H1 (cell line): ENCODE measurements at regions not wholly inside any gene's neighbourhood (a gene's known extent, or its start where the extent isn't known, plus 50 kb on each side); places are given as distances from the start of the nearest gene placed in this dataset.

ENCODE experiments used
- CTCF ChIA-PET: fragments of 300-600 bp; sonication (Branson Sonifier 250); formaldehyde crosslinking; loops from one replicate; lab custom pipeline; 2021; ENCODE audit not compliant: partially characterized antibody; lab: Charles Lee
- POLR2A ChIA-PET: fragments of 300-600 bp; sonication (Branson Sonifier 250); formaldehyde crosslinking; loops from one replicate; lab custom pipeline; 2021; ENCODE audit warnings: inconsistent platforms; ENCODE audit not compliant: partially characterized antibody; lab: Charles Lee
- DNase-seq, 2 experiments: peaks; one replicate each; pipeline versions ENCODE4 v3.0.0 to v3.0.0-alpha.2; 2010 to 2022; ENCODE audit warnings: low spot score in 2 of 2, low read depth in 1 of 2, mixed read lengths in 1 of 2
- FAIRE-seq: peaks from 2 replicates; lab custom pipeline; 2011; peaks lifted over from hg19 to GRCh38; lab: Jason Lieb, UNC
- H2AFZ ChIP-seq: 2 replicates; pipeline ENCODE4 v1.8.1; 2012; ENCODE audit warnings: low read length, inconsistent platforms
- H2AK5ac ChIP-seq: 2 replicates; pipeline ENCODE4 v1.6.1; 2013; ENCODE audit warnings: low read depth, low read length
- H2BK120ac ChIP-seq: replicated peaks from 2 replicates; pipeline ENCODE3; 2013; ENCODE audit warnings: low read depth, low read length, inconsistent platforms
- H2BK12ac ChIP-seq: 2 replicates; pipeline ENCODE4 v1.6.1; 2013; ENCODE audit warnings: low read depth, low read length
- H2BK15ac ChIP-seq: 2 replicates; pipeline ENCODE4 v1.6.1; 2013; ENCODE audit warnings: low read length
- H2BK20ac ChIP-seq: 2 replicates; pipeline ENCODE4 v1.6.1; 2013; ENCODE audit warnings: low read length
- H2BK5ac ChIP-seq: 2 replicates; pipeline ENCODE4 v1.6.1; 2013; ENCODE audit warnings: low read depth, low read length
- H3K14ac ChIP-seq: 2 replicates; pipeline ENCODE4 v1.6.1; 2013; ENCODE audit warnings: inconsistent platforms; ENCODE audit not compliant: insufficient read length
- H3K18ac ChIP-seq: 2 replicates; pipeline ENCODE4 v1.6.1; 2013; ENCODE audit warnings: low read length; ENCODE audit errors: extremely low read depth
- H3K23ac ChIP-seq: 2 replicates; pipeline ENCODE4 v1.6.1; 2013; ENCODE audit warnings: inconsistent platforms; ENCODE audit not compliant: insufficient read length
- H3K23me2 ChIP-seq: 2 replicates; pipeline ENCODE4 v1.6.1; 2013; ENCODE audit warnings: low read depth, low read length
- H3K27ac ChIP-seq: 2 replicates; pipeline ENCODE4 v1.6.1; 2011; ENCODE audit warnings: low read depth, low read length, inconsistent platforms
- H3K27me3 ChIP-seq, 4 experiments: replicated peaks in 1 of 4; 1 replicate in 1 of 4; 2 replicates in 3 of 4; pipeline versions ENCODE4 v1.6.1 to v1.8.1; 2011 to 2013; ENCODE audit warnings: low read length in 3 of 4, mild to moderate bottlenecking in 3 of 4, inconsistent platforms in 2 of 4, mixed read lengths in 2 of 4, moderate library complexity in 1 of 4; ENCODE audit not compliant: control insufficient read depth in 3 of 4, insufficient read depth in 3 of 4; ENCODE audit errors: extremely low read depth in 1 of 4
- H3K36me3 ChIP-seq, 4 experiments: 2 replicates each; pipeline versions ENCODE4 v1.6.1 to v1.8.1; 2011 to 2013; ENCODE audit warnings: mild to moderate bottlenecking in 4 of 4, low read length in 3 of 4, moderate library complexity in 2 of 4, control low read depth in 1 of 4, inconsistent platforms in 1 of 4; ENCODE audit not compliant: insufficient read depth in 4 of 4, control insufficient read depth in 2 of 4
- H3K4ac ChIP-seq: replicated peaks from 2 replicates; pipeline ENCODE3; 2013; ENCODE audit warnings: low read length, low read depth, mixed read lengths, inconsistent platforms; ENCODE audit not compliant: insufficient read length
- H3K4me1 ChIP-seq, 4 experiments: replicated peaks in 1 of 4; 1 replicate in 1 of 4; 2 replicates in 3 of 4; pipeline versions ENCODE4 v1.6.1 to v1.8.1; 2011 to 2013; ENCODE audit warnings: low read length in 3 of 4, inconsistent platforms in 2 of 4, mixed read lengths in 1 of 4; ENCODE audit not compliant: insufficient read depth in 4 of 4, control insufficient read depth in 3 of 4
- H3K4me2 ChIP-seq, 2 experiments: 2 replicates each; pipeline versions ENCODE4 v1.6.1 to v1.8.1; 2011 to 2013; ENCODE audit warnings: low read depth in 2 of 2, low read length in 2 of 2, control low read depth in 1 of 2, inconsistent platforms in 1 of 2, mild to moderate bottlenecking in 1 of 2; ENCODE audit not compliant: insufficient read depth in 1 of 2
- H3K4me3 ChIP-seq, 4 experiments: fragments of 200-600, 300-600 bp in 1 of 4; sonication (generic), shearing (Covaris generic), sonication (Bioruptor Twin) in 1 of 4; 2 replicates each; pipeline versions ENCODE4 v1.5.1 to v1.8.1; 2011 to 2016; ENCODE audit warnings: low read length in 4 of 4, low read depth in 3 of 4, control low read depth in 2 of 4, inconsistent platforms in 2 of 4, mild to moderate bottlenecking in 2 of 4, mixed read lengths in 1 of 4, moderate library complexity in 1 of 4; ENCODE audit not compliant: insufficient read depth in 2 of 4; ENCODE audit errors: extremely low read depth in 1 of 4
- H3K56ac ChIP-seq: replicated peaks from 2 replicates; pipeline ENCODE3; 2013; ENCODE audit warnings: low read depth, mild to moderate bottlenecking, mixed read lengths, low read length, inconsistent platforms; ENCODE audit not compliant: insufficient read length
- H3K79me1 ChIP-seq: 2 replicates; pipeline ENCODE4 v1.6.1; 2013; ENCODE audit warnings: low read depth, low read length, control low read depth
- H3K79me2 ChIP-seq, 2 experiments: 2 replicates each; pipeline versions ENCODE4 v1.6.1 to v1.8.1; 2012 to 2013; ENCODE audit warnings: low read length in 2 of 2, mild to moderate bottlenecking in 2 of 2, inconsistent platforms in 1 of 2; ENCODE audit not compliant: insufficient read depth in 2 of 2, control insufficient read depth in 1 of 2
- H3K9ac ChIP-seq, 4 experiments: replicated peaks in 1 of 4; 1 replicate in 1 of 4; 2 replicates in 3 of 4; pipeline versions ENCODE4 v1.6.1 to v1.8.1; 2011 to 2013; ENCODE audit warnings: low read depth in 3 of 4, low read length in 3 of 4, control low read depth in 2 of 4, mild to moderate bottlenecking in 2 of 4, moderate library complexity in 2 of 4, inconsistent platforms in 1 of 4; ENCODE audit errors: extremely low read depth in 1 of 4
- H3K9me3 ChIP-seq, 2 experiments: 2 replicates each; pipeline versions ENCODE4 v1.6.1 to v1.8.1; 2012 to 2013; ENCODE audit warnings: mild to moderate bottlenecking in 2 of 2, moderate library complexity in 2 of 2, control low read depth in 1 of 2, inconsistent platforms in 1 of 2, low read depth in 1 of 2, low read length in 1 of 2, mixed read lengths in 1 of 2; ENCODE audit not compliant: insufficient read depth in 2 of 2
- H4K20me1 ChIP-seq, 2 experiments: replicated peaks in 1 of 2; 2 replicates each; pipeline versions ENCODE3 to v1.8.1; 2011 to 2013; ENCODE audit warnings: inconsistent platforms in 2 of 2, low read length in 2 of 2, mild to moderate bottlenecking in 1 of 2; ENCODE audit not compliant: insufficient read depth in 2 of 2, control insufficient read depth in 1 of 2
- H4K5ac ChIP-seq: 2 replicates; pipeline ENCODE4 v1.6.1; 2013; ENCODE audit warnings: low read length, low read depth, mixed read lengths, inconsistent platforms; ENCODE audit not compliant: insufficient read length
- H4K8ac ChIP-seq: 2 replicates; pipeline ENCODE4 v1.8.0; 2013; ENCODE audit warnings: mild to moderate bottlenecking, moderate library complexity, low read length, inconsistent platforms; ENCODE audit not compliant: insufficient read depth; ENCODE audit errors: extremely low read depth
- H4K91ac ChIP-seq: replicated peaks from 2 replicates; pipeline ENCODE3; 2013; ENCODE audit warnings: low read length, mixed read lengths, inconsistent platforms; ENCODE audit not compliant: insufficient read length
- KDM4A ChIP-seq: IDR thresholded peaks from one replicate; pipeline ENCODE4 v1.7.1; 2012; ENCODE audit warnings: low read depth, mild to moderate bottlenecking, moderate library complexity, low read length, inconsistent platforms; ENCODE audit not compliant: severe bottlenecking
- SIRT6 ChIP-seq: IDR thresholded peaks from one replicate; pipeline ENCODE4 v1.7.1; 2012; ENCODE audit warnings: low read length, inconsistent platforms
- WGBS, 2 experiments: shearing (Covaris generic) in 1 of 2; methylation state at CpG; one replicate each; pipeline versions ENCODE4 v1.1.6 to v1.1.7; 2013 to 2015; ENCODE audit warnings: low lambda C conversion rate in 2 of 2, mixed read lengths in 2 of 2, inconsistent platforms in 1 of 2, low coverage in 1 of 2, missing lambda C conversion rate in 1 of 2; ENCODE audit not compliant: insufficient replicate concordance in 2 of 2, insufficient coverage in 1 of 2, insufficient read length in 1 of 2; ENCODE audit errors: extremely low coverage in 1 of 2, missing lambda C conversion rate in 1 of 2; 5-methylcytosine and 5-hydroxymethylcytosine counted together

DNA sequence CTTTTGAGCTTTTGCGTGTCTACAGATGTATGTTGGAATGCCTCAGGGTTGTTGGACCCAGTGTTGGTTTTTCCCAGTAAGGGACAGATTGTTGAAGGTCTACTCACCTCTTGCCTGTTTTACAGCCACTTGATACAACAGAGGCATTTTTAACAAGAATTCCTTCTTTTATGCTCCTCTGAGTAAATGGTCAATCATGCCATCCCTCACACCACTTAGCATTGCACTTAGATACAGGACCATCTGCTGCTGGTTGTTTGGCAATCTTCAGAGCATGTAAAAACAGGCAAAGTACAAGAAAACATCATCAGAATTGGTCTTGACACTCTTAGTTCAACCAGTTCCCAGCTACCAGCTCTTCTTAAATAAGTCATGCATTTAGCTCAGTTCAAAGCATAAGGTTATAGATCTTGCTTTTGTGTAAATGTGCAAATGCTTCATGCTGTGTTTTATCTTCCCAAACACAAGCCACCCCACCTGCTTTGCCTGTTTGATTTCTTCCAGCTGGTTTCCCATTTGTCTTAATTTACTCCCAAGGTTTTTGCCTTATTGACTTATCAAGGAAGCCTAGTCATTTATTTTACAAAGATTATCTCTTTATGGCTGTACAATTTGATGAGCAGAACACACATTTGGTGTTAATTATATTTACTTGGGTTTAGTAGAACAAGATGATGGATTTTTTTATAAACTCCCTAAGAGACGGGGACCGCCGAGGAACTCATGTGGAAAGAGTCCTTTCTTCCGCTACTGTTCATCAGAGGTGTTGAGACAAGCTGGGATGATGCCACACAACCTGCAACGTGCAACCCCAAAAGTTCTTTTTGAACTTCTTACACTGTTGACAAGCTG is 136.6 kb downstream of the AHR start:
- POLR2A ChIA-PET: no interaction called here
- no peaks in the 10 kb centered on the region for H3K36me3 ChIP-seq
- H3K23me2 ChIP-seq: no peaks in the 10 kb centered on the region
- no peak overlapping the region for H3K4me2 ChIP-seq
- no peaks in the 10 kb centered on the region for H3K79me1 ChIP-seq
- no peak overlapping the region for H2BK20ac ChIP-seq
- no peaks in the 10 kb centered on the region for H4K20me1 ChIP-seq
- H3K9ac ChIP-seq: no peak overlapping the region
- CTCF ChIA-PET: interaction anchor here (1.3 to 1.7 kb wide), 2 partner anchors 17 to 40 kb away, joined by 3 read pairs; no protein-coding TSS in a partner anchor
- H3K4ac ChIP-seq: no peak overlapping the region
- H4K91ac ChIP-seq: no peak overlapping the region
- no peak overlapping the region for H2BK15ac ChIP-seq
- H2BK5ac ChIP-seq: no peak overlapping the region
- H3K56ac ChIP-seq: no peak overlapping the region
- peaks cover 0 to 9% of the 10 kb centered on the region in 2 experiments; a peak in 1 of 4 replicates for H3K9me3 ChIP-seq
- no peaks in the 10 kb centered on the region for H3K79me2 ChIP-seq
- no peak overlapping the region for H2BK12ac ChIP-seq
- H3K18ac ChIP-seq: no peak overlapping the region
- FAIRE-seq (no peak), DNase-seq (no peak)
- H3K27me3 ChIP-seq: no peaks in the 10 kb centered on the region
- no peak overlapping the region for H2AFZ ChIP-seq
- no peak overlapping the region for H4K5ac ChIP-seq
- WGBS, 2 experiments: 90% methylated on average over 6 of the region's 6 CpGs; no CpG with 5 or more reads in 1 of the 2 experiments
- H4K8ac ChIP-seq: no peak overlapping the region
- no peak overlapping the region for H3K14ac ChIP-seq
- no peaks in the 10 kb centered on the region for H3K4me1 ChIP-seq
- H2BK120ac ChIP-seq: no peak overlapping the region
- no peak overlapping the region for H2AK5ac ChIP-seq
- no peak overlapping the region for H3K4me3 ChIP-seq
- no peak overlapping the region for H3K27ac ChIP-seq
- H3K23ac ChIP-seq: no peak overlapping the region
- no peak for TF ChIP-seq SIRT6
- TF ChIP-seq KDM4A: no peak
